Kidney (tissue), 13 donors: ENCODE measurements at regions not wholly inside any gene's neighbourhood (a gene's known extent, or its start where the extent isn't known, plus 50 kb on each side); places are given as distances from the start of the nearest gene placed in this dataset.

Experiments used
- DNase-seq, 5 donors: peaks; one replicate each; pipeline ENCODE4 v3.0.0-alpha.2; 2013 to 2020
- FAIRE-seq: peaks from 2 replicates; lab custom pipeline; 2012; peaks lifted over from hg19 to GRCh38; lab: Jason Lieb, UNC
- H3K27ac ChIP-seq, 2 donors: one replicate each; pipeline ENCODE4 v1.7.0; 2013; ENCODE audit warnings: low read depth in 2 of 2, low read length in 2 of 2, inconsistent platforms in 1 of 2
- H3K27me3 ChIP-seq: one replicate; pipeline ENCODE4 v1.7.1; 2013; ENCODE audit warnings: low read length, inconsistent platforms; ENCODE audit not compliant: control insufficient read depth, insufficient read depth
- H3K36me3 ChIP-seq, 3 donors: one replicate each; pipeline versions ENCODE4 v1.7.0 to v1.7.1; 2013; ENCODE audit warnings: low read length in 3 of 3, control low read depth in 1 of 3, inconsistent platforms in 1 of 3; ENCODE audit not compliant: insufficient read depth in 3 of 3, control insufficient read depth in 2 of 3
- H3K4me1 ChIP-seq, 3 donors: one replicate each; pipeline versions ENCODE4 v1.7.0 to v1.7.1; 2013; ENCODE audit warnings: low read length in 3 of 3, inconsistent platforms in 1 of 3, low read depth in 1 of 3; ENCODE audit not compliant: control insufficient read depth in 2 of 3, insufficient read depth in 2 of 3
- H3K4me3 ChIP-seq, 3 donors: one replicate each; pipeline versions ENCODE4 v1.7.0 to v1.8.1; 2013; ENCODE audit warnings: low read length in 3 of 3, control low read depth in 1 of 3, inconsistent platforms in 1 of 3
- H3K9ac ChIP-seq, 3 donors: one replicate each; pipeline versions ENCODE4 v1.7.0 to v1.7.1; 2013; ENCODE audit warnings: low read length in 3 of 3, control low read depth in 1 of 3, inconsistent platforms in 1 of 3
- H3K9me3 ChIP-seq, 3 donors: one replicate each; pipeline versions ENCODE4 v1.7.0 to v1.7.1; 2013; ENCODE audit warnings: low read length in 3 of 3, control low read depth in 1 of 3, inconsistent platforms in 1 of 3; ENCODE audit not compliant: control insufficient read depth in 2 of 3, insufficient read depth in 1 of 3
- intact Hi-C: fragments of 100-400 bp; cut with DNase I; formaldehyde crosslinking; loops from one replicate; pipeline ENCODE4 v1.11.1; 2022
- TF ChIP-seq, protein P1 (sequence below): IDR thresholded peaks from 3 replicates; pipeline ENCODE4 v1.5.1; 2012; ENCODE audit warnings: mild to moderate bottlenecking, moderate library complexity, borderline replicate concordance; ENCODE audit not compliant: insufficient read depth; ENCODE audit errors: extremely low read depth
- donor health status: control.
- donor health status: control.
- donor health status: control.
- donor health status: control.
- donor health status: control.
- donor health status: DM: yes; HTN: yes; CAD: no.
- donor health status: Normal renal cell carcinoma (clear cell type).

DNA sequence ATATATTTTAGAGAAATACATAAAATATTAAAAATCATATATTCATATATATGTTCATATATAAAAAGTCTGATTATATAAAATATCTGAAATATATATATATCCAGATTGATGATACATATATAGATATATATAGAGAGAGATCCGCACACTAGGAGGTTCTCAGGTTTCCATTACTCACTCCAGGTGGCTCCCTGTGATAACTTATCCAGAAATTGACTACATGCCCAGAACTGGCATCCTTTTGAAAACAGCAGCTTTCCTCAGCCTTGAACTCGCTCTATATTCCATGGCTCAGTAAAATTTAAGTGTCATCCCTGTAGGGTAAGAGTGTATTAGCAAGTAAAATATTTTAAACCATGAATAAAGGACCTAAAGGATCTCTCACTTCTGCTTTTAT lies 206.8 kb downstream of the TINAG start:
- FAIRE-seq: no peak
- TF ChIP-seq, protein P1, sequence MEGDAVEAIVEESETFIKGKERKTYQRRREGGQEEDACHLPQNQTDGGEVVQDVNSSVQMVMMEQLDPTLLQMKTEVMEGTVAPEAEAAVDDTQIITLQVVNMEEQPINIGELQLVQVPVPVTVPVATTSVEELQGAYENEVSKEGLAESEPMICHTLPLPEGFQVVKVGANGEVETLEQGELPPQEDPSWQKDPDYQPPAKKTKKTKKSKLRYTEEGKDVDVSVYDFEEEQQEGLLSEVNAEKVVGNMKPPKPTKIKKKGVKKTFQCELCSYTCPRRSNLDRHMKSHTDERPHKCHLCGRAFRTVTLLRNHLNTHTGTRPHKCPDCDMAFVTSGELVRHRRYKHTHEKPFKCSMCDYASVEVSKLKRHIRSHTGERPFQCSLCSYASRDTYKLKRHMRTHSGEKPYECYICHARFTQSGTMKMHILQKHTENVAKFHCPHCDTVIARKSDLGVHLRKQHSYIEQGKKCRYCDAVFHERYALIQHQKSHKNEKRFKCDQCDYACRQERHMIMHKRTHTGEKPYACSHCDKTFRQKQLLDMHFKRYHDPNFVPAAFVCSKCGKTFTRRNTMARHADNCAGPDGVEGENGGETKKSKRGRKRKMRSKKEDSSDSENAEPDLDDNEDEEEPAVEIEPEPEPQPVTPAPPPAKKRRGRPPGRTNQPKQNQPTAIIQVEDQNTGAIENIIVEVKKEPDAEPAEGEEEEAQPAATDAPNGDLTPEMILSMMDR: no peak
- Histone ChIP-seq H3K27me3 (no peaks in the 10 kb centered on the region), H3K9ac (no peak overlapping the region), H3K27ac (no peak overlapping the region), H3K4me1 (no peaks in the 10 kb centered on the region), H3K9me3 (no peaks in the 10 kb centered on the region), H3K36me3 (no peaks in the 10 kb centered on the region), H3K4me3 (no peak overlapping the region)
- DNase-seq: no peak
- intact Hi-C loops: no loop called here

- TF ChIP-seq, protein P1: no peak
- intact Hi-C loops: no loop called here
- Histone ChIP-seq H3K9me3 (no peaks in the 10 kb centered on the region), H3K36me3 (no peaks in the 10 kb centered on the region), H3K9ac (no peak overlapping the region), H3K27me3 (no peaks in the 10 kb centered on the region), H3K4me3 (no peak overlapping the region), H3K4me1 (no peaks in the 10 kb centered on the region), H3K27ac (no peak overlapping the region)
- DNase-seq (no peak), FAIRE-seq (no peak)
Measured at GRCh38 chr6:54515713-54516112, 207.5 kb downstream of the TINAG start.

- no peaks in the 10 kb centered on the region for H3K36me3 ChIP-seq
- no peak overlapping the region for H3K4me3 ChIP-seq
- no peak overlapping the region for H3K27ac ChIP-seq
- no peaks in the 10 kb centered on the region for H3K4me1 ChIP-seq
- H3K9me3 ChIP-seq: no peaks in the 10 kb centered on the region
- FAIRE-seq (no peak), DNase-seq (peak in 1 of 5 donors; percentile 6)
- intact Hi-C loops: no loop called here
- H3K9ac ChIP-seq: no peak overlapping the region
- H3K27me3 ChIP-seq: no peaks in the 10 kb centered on the region
- TF ChIP-seq, protein P1: no peak
Measured at GRCh38 chr6:54516321-54516720, 208.1 kb downstream of the TINAG start.

DNA sequence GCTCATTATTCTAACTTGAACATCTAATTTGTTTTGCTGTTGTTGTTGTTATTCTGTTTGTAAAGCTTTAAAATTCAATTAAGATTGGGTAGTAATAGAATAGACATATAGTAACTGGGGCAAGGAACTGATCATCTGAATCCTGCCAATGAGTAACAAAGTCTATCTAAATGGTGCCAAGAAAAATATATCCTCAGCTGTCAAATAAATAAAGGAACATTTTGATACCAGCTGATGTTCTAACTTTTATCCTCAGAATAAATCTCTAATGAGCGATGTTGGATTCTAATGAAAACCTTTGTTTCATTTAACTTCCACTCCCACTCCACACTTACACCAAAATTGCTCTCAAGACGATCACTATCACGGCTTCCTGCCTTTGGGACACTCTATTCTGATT lies 210.9 kb downstream of the TINAG start:
- intact Hi-C loops: no loop called here
- Histone ChIP-seq H3K36me3 (no peaks in the 10 kb centered on the region), H3K27me3 (no peaks in the 10 kb centered on the region), H3K4me3 (no peak overlapping the region), H3K4me1 (no peaks in the 10 kb centered on the region), H3K9me3 (no peaks in the 10 kb centered on the region), H3K9ac (no peak overlapping the region), H3K27ac (no peak overlapping the region)
- FAIRE-seq: no peak
- TF ChIP-seq, protein P1: no peak
- no peak for DNase-seq
